Activated T-cell treated with anti-CD3 and anti-CD28 coated beads, Interleukin-2, amount 50 U/mL, for 24 hours (primary cell): ENCODE measurements at regions not wholly inside any gene's neighbourhood (a gene's known extent, or its start where the extent isn't known, plus 50 kb on each side); places are given as distances from the start of the nearest gene placed in this dataset.

Source experiments
- DNase-seq: peaks from one replicate; pipeline ENCODE4 v3.0.0-alpha.2; 2020
- H3K27ac Mint-ChIP-seq: 2 replicates; pipeline ENCODE4 v1.8.0; 2020; ENCODE audit warnings: mild to moderate bottlenecking, mixed read lengths
- H3K27me3 Mint-ChIP-seq: 2 replicates; pipeline ENCODE4 v1.8.0; 2020; ENCODE audit warnings: mixed read lengths
- H3K36me3 Mint-ChIP-seq: 2 replicates; pipeline ENCODE4 v1.8.0; 2020; ENCODE audit warnings: low read depth, mixed read lengths
- H3K4me1 Mint-ChIP-seq: 2 replicates; pipeline ENCODE4 v1.8.0; 2020; ENCODE audit warnings: low read depth, mixed read lengths
- H3K4me3 Mint-ChIP-seq: 2 replicates; pipeline ENCODE4 v1.8.0; 2020; ENCODE audit warnings: mild to moderate bottlenecking, moderate library complexity, mixed read lengths
- H3K9me3 Mint-ChIP-seq: 2 replicates; pipeline ENCODE4 v1.8.0; 2020; ENCODE audit warnings: mixed read lengths

- Mint-ChIP-seq H3K9me3 (no peaks in the 10 kb centered on the region), H3K27ac (no peak overlapping the region), H3K36me3 (no peaks in the 10 kb centered on the region), H3K4me1 (no peaks in the 10 kb centered on the region), H3K4me3 (no peak overlapping the region), H3K27me3 (no peaks in the 10 kb centered on the region)
- no peak for DNase-seq
Observed at GRCh38 chr3:182389071-182389815, 404.1 kb upstream of the ATP11B start.

GRCh38 chr3:182390421-182390820 is 402.9 kb upstream of the ATP11B start:
- Mint-ChIP-seq H3K36me3 (no peaks in the 10 kb centered on the region), H3K4me1 (no peaks in the 10 kb centered on the region), H3K4me3 (no peak overlapping the region), H3K27ac (no peak overlapping the region), H3K9me3 (no peaks in the 10 kb centered on the region), H3K27me3 (no peaks in the 10 kb centered on the region)
- DNase-seq: no peak

GRCh38 chr3:182392182-182392937 is 400.9 kb upstream of the ATP11B start:
- Mint-ChIP-seq H3K27ac (no peak overlapping the region), H3K27me3 (no peaks in the 10 kb centered on the region), H3K36me3 (no peaks in the 10 kb centered on the region), H3K4me1 (no peaks in the 10 kb centered on the region), H3K9me3 (no peaks in the 10 kb centered on the region), H3K4me3 (no peak overlapping the region)
- DNase-seq: no peak

- no peak overlapping the region for H3K4me3 Mint-ChIP-seq
- H3K27me3 Mint-ChIP-seq: no peaks in the 10 kb centered on the region
- H3K9me3 Mint-ChIP-seq: no peaks in the 10 kb centered on the region
- H3K36me3 Mint-ChIP-seq: no peaks in the 10 kb centered on the region
- no peak overlapping the region for H3K27ac Mint-ChIP-seq
- no peaks in the 10 kb centered on the region for H3K4me1 Mint-ChIP-seq
- DNase-seq: no peak
Observed at GRCh38 chr3:182393151-182393550, 400.2 kb upstream of the ATP11B start.

- Mint-ChIP-seq H3K36me3 (no peaks in the 10 kb centered on the region), H3K4me1 (no peaks in the 10 kb centered on the region), H3K27ac (no peak overlapping the region), H3K4me3 (no peak overlapping the region), H3K9me3 (no peaks in the 10 kb centered on the region), H3K27me3 (no peaks in the 10 kb centered on the region)
- no peak for DNase-seq
Observed at GRCh38 chr3:182393830-182394367, 399.4 kb upstream of the ATP11B start.

GRCh38 chr3:182397164-182397563 is 396.1 kb upstream of the ATP11B start:
- no peak for DNase-seq
- H3K27ac Mint-ChIP-seq: no peak overlapping the region
- H3K9me3 Mint-ChIP-seq: no peaks in the 10 kb centered on the region
- no peak overlapping the region for H3K4me3 Mint-ChIP-seq
- H3K27me3 Mint-ChIP-seq: no peaks in the 10 kb centered on the region
- H3K36me3 Mint-ChIP-seq: no peaks in the 10 kb centered on the region
- H3K4me1 Mint-ChIP-seq: no peaks in the 10 kb centered on the region

GRCh38 chr3:182399978-182400737 is 393.1 kb upstream of the ATP11B start:
- H3K4me3 Mint-ChIP-seq: no peak overlapping the region
- no peaks in the 10 kb centered on the region for H3K4me1 Mint-ChIP-seq
- no peaks in the 10 kb centered on the region for H3K27me3 Mint-ChIP-seq
- no peaks in the 10 kb centered on the region for H3K9me3 Mint-ChIP-seq
- DNase-seq: no peak
- no peaks in the 10 kb centered on the region for H3K36me3 Mint-ChIP-seq
- H3K27ac Mint-ChIP-seq: no peak overlapping the region

- H3K27me3 Mint-ChIP-seq: no peaks in the 10 kb centered on the region
- H3K36me3 Mint-ChIP-seq: no peaks in the 10 kb centered on the region
- no peak for DNase-seq
- H3K27ac Mint-ChIP-seq: no peak overlapping the region
- no peak overlapping the region for H3K4me3 Mint-ChIP-seq
- H3K9me3 Mint-ChIP-seq: no peaks in the 10 kb centered on the region
- H3K4me1 Mint-ChIP-seq: no peaks in the 10 kb centered on the region
Observed at GRCh38 chr3:182400838-182401237, 392.5 kb upstream of the ATP11B start.

GRCh38 chr3:182404031-182404430 is 389.3 kb upstream of the ATP11B start:
- Mint-ChIP-seq H3K9me3 (no peaks in the 10 kb centered on the region), H3K4me1 (no peaks in the 10 kb centered on the region), H3K27me3 (no peaks in the 10 kb centered on the region), H3K4me3 (no peak overlapping the region), H3K36me3 (no peaks in the 10 kb centered on the region), H3K27ac (no peak overlapping the region)
- no peak for DNase-seq

GRCh38 chr3:182405759-182406158 is 387.5 kb upstream of the ATP11B start:
- Mint-ChIP-seq H3K4me3 (no peak overlapping the region), H3K36me3 (no peaks in the 10 kb centered on the region), H3K27me3 (no peaks in the 10 kb centered on the region), H3K4me1 (no peaks in the 10 kb centered on the region), H3K9me3 (no peaks in the 10 kb centered on the region), H3K27ac (no peak overlapping the region)
- DNase-seq: no peak

- Mint-ChIP-seq H3K4me1 (no peaks in the 10 kb centered on the region), H3K4me3 (no peak overlapping the region)
Observed at GRCh38 chr3:182406786-182407185, 386.5 kb upstream of the ATP11B start.

GRCh38 chr3:182410051-182410450 is 383.3 kb upstream of the ATP11B start:
- Mint-ChIP-seq H3K27ac (no peak overlapping the region), H3K4me3 (no peak overlapping the region), H3K27me3 (no peaks in the 10 kb centered on the region), H3K36me3 (no peaks in the 10 kb centered on the region), H3K9me3 (no peaks in the 10 kb centered on the region), H3K4me1 (no peaks in the 10 kb centered on the region)
- DNase-seq: no peak

More at GRCh38 chr3:182406786-182407185, 386.5 kb upstream of the ATP11B start:
- Mint-ChIP-seq H3K36me3 (no peaks in the 10 kb centered on the region), H3K27ac (no peak overlapping the region), H3K9me3 (no peaks in the 10 kb centered on the region), H3K27me3 (no peaks in the 10 kb centered on the region)
- no peak for DNase-seq

- H3K27me3 Mint-ChIP-seq: no peaks in the 10 kb centered on the region
- DNase-seq: no peak
- no peak overlapping the region for H3K27ac Mint-ChIP-seq
- H3K9me3 Mint-ChIP-seq: no peaks in the 10 kb centered on the region
- no peaks in the 10 kb centered on the region for H3K4me1 Mint-ChIP-seq
- H3K36me3 Mint-ChIP-seq: no peaks in the 10 kb centered on the region
- no peak overlapping the region for H3K4me3 Mint-ChIP-seq
Observed at GRCh38 chr3:182412066-182412465, 381.2 kb upstream of the ATP11B start.

GRCh38 chr3:182413061-182413460 is 380.2 kb upstream of the ATP11B start:
- Mint-ChIP-seq H3K9me3 (no peaks in the 10 kb centered on the region), H3K27me3 (no peaks in the 10 kb centered on the region), H3K36me3 (no peaks in the 10 kb centered on the region), H3K4me3 (no peak overlapping the region), H3K4me1 (no peaks in the 10 kb centered on the region), H3K27ac (no peak overlapping the region)
- DNase-seq: no peak
